ENCODE measurements at regions not wholly inside any gene's neighbourhood (a gene's known extent, or its start where the extent isn't known, plus 50 kb on each side); places are given as distances from the start of the nearest gene placed in this dataset.
"Not testable (repeated sequence)": the region's sequence is repeated elsewhere in the genome, so short reads cannot be mapped to it uniquely, and the experiment has no call there.

GRCh38 chr9:3736161-3736560 is 210.4 kb upstream of the RFX3 start:
- DNase-seq (no peak), ATAC-seq (ENCODE audit: poor library complexity) (no peak)
- intact Hi-C loops (cut with DNase I, micrococcal nuclease) = loop anchor here in 1 of 2 experiments (10.0 kb wide), 1 partner anchor 909 kb away; no protein-coding TSS in a partner anchor
- Mint-ChIP-seq H3K36me3 (ENCODE audit: low read depth) (no peaks in the 10 kb centered on the region), H3K27me3 (no peaks in the 10 kb centered on the region), H3K4me1 (ENCODE audit: low read depth) (peaks cover 5% of the 10 kb centered on the region), H3K4me3 (no peak overlapping the region), H3K27ac (no peak overlapping the region), H3K9me3 (no peaks in the 10 kb centered on the region)
- POLR2A ChIA-PET = no interaction called here
- TF ChIP-seq CTCF (IDR thresholded peaks at IDR 0.05) = no peak
- Histone ChIP-seq H3K4me3 (ENCODE audit: low read length) (no peak overlapping the region), H3K9me3 (ENCODE audit: control insufficient read depth in 1 of 2, insufficient read depth in 1 of 2, low read length in 2 of 2) (no peaks in the 10 kb centered on the region), H3K27me3 (ENCODE audit: control insufficient read depth in 1 of 2, insufficient read depth in 2 of 2, low read length in 2 of 2) (no peaks in the 10 kb centered on the region), H3K4me1 (ENCODE audit: insufficient read depth, low read length) (peaks cover 4% of the 10 kb centered on the region), H3K27ac (ENCODE audit: low read depth in 1 of 2, low read length in 2 of 2) (no peak overlapping the region), H3K36me3 (ENCODE audit: insufficient read depth, low read length) (no peaks in the 10 kb centered on the region)
- CTCF ChIA-PET = no interaction called here

GRCh38 chr9:3735251-3735650 is 209.4 kb upstream of the RFX3 start:
- Mint-ChIP-seq H3K9me3 (no peaks in the 10 kb centered on the region), H3K36me3 (ENCODE audit: low read depth) (no peaks in the 10 kb centered on the region), H3K27me3 (no peaks in the 10 kb centered on the region), H3K4me1 (ENCODE audit: low read depth) (peaks cover 5% of the 10 kb centered on the region), H3K27ac (no peak overlapping the region), H3K4me3 (no peak overlapping the region)
- DNase-seq = no peak
- H3K36me3 ChIP-seq (ENCODE audit: insufficient read depth, low read length) = no peaks in the 10 kb centered on the region
- intact Hi-C loops (cut with DNase I, micrococcal nuclease) = loop anchor here in 1 of 2 experiments (10.0 kb wide), 1 partner anchor 910 kb away; no protein-coding TSS in a partner anchor
- CTCF ChIA-PET = no interaction called here
- no peak overlapping the region for H3K4me3 ChIP-seq (ENCODE audit: low read length)
- H3K4me1 ChIP-seq (ENCODE audit: insufficient read depth, low read length) = peaks cover 4% of the 10 kb centered on the region
- no peaks in the 10 kb centered on the region for H3K27me3 ChIP-seq (ENCODE audit: control insufficient read depth in 1 of 2, insufficient read depth in 2 of 2, low read length in 2 of 2)
- POLR2A ChIA-PET = no interaction called here
- TF ChIP-seq CTCF (IDR thresholded peaks at IDR 0.05) = no peak
- H3K27ac ChIP-seq (ENCODE audit: low read depth in 1 of 2, low read length in 2 of 2) = no peak overlapping the region
- no peaks in the 10 kb centered on the region for H3K9me3 ChIP-seq (ENCODE audit: control insufficient read depth in 1 of 2, insufficient read depth in 1 of 2, low read length in 2 of 2)
- no peak for ATAC-seq (ENCODE audit: poor library complexity)

- CTCF ChIA-PET; H3K4me3 Mint-ChIP-seq; H3K9me3 ChIP-seq (ENCODE audit: control insufficient read depth in 1 of 2, insufficient read depth in 1 of 2, low read length in 2 of 2); H3K9me3 Mint-ChIP-seq; POLR2A ChIA-PET; H3K4me1 ChIP-seq (ENCODE audit: insufficient read depth, low read length); H3K27me3 Mint-ChIP-seq; H3K36me3 ChIP-seq (ENCODE audit: insufficient read depth, low read length); H3K4me3 ChIP-seq (ENCODE audit: low read length); H3K27ac ChIP-seq (ENCODE audit: low read depth in 1 of 2, low read length in 2 of 2); H3K4me1 Mint-ChIP-seq (ENCODE audit: low read depth); DNase-seq; H3K27me3 ChIP-seq (ENCODE audit: control insufficient read depth in 1 of 2, insufficient read depth in 2 of 2, low read length in 2 of 2); H3K36me3 Mint-ChIP-seq (ENCODE audit: low read depth); ATAC-seq (ENCODE audit: poor library complexity); H3K27ac Mint-ChIP-seq: not testable (repeated sequence)
- intact Hi-C loops (cut with DNase I, micrococcal nuclease) = loop anchor here (2.0 to 10.0 kb wide), 5 partner anchors 266 to 911 kb away; no protein-coding TSS in a partner anchor
Measured at GRCh38 chr9:3733527-3734262, 207.9 kb upstream of the RFX3 start.

GRCh38 chr9:3733039-3733408 is 207.2 kb upstream of the RFX3 start:
- Mint-ChIP-seq H3K4me3 (no peak overlapping the region), H3K27ac (no peak overlapping the region), H3K27me3 (no peaks in the 10 kb centered on the region), H3K9me3 (no peaks in the 10 kb centered on the region), H3K4me1 (ENCODE audit: low read depth) (peaks cover 5% of the 10 kb centered on the region), H3K36me3 (ENCODE audit: low read depth) (no peaks in the 10 kb centered on the region)
- TF ChIP-seq CTCF (IDR thresholded peaks at IDR 0.05) = no peak
- no peak for ATAC-seq (ENCODE audit: poor library complexity)
- Histone ChIP-seq H3K36me3 (ENCODE audit: insufficient read depth, low read length) (no peaks in the 10 kb centered on the region), H3K9me3 (ENCODE audit: control insufficient read depth in 1 of 2, insufficient read depth in 1 of 2, low read length in 2 of 2) (no peaks in the 10 kb centered on the region), H3K27ac (ENCODE audit: low read depth in 1 of 2, low read length in 2 of 2) (no peak overlapping the region), H3K4me3 (ENCODE audit: low read length) (no peak overlapping the region), H3K27me3 (ENCODE audit: control insufficient read depth in 1 of 2, insufficient read depth in 2 of 2, low read length in 2 of 2) (no peaks in the 10 kb centered on the region), H3K4me1 (ENCODE audit: insufficient read depth, low read length) (peaks cover 4% of the 10 kb centered on the region)
- CTCF ChIA-PET = interaction anchor here (1.5 kb wide), 1 partner anchor 642 kb away, joined by 5 read pairs; no protein-coding TSS in a partner anchor
- no peak for DNase-seq
- intact Hi-C loops (cut with DNase I, micrococcal nuclease) = loop anchor here (2.0 to 10.0 kb wide), 5 partner anchors 266 to 912 kb away; no protein-coding TSS in a partner anchor
- POLR2A ChIA-PET = no interaction called here

All from CD4-positive, alpha-beta T cell (primary cell).